Activated CD4-positive, alpha-beta T cell treated with anti-CD3 and anti-CD28 coated beads, Interleukin-2, amount 50 U/mL, for 16 hours (primary cell): ENCODE measurements at regions not wholly inside any gene's neighbourhood (a gene's known extent, or its start where the extent isn't known, plus 50 kb on each side); places are given as distances from the start of the nearest gene placed in this dataset.

Experiments
- DNase-seq: peaks from one replicate; pipeline ENCODE4 v3.0.0-alpha.2; 2020

- peak; percentile 31 for DNase-seq
Observed at GRCh38 chr10:62554632-62555199, 180.5 kb downstream of the ZNF365 start.

GRCh38 chr10:62559481-62560200 is 185.5 kb downstream of the ZNF365 start:
- DNase-seq = no peak

- no peak for DNase-seq
Observed at GRCh38 chr10:62560201-62560819, 186.1 kb downstream of the ZNF365 start.

DNA sequence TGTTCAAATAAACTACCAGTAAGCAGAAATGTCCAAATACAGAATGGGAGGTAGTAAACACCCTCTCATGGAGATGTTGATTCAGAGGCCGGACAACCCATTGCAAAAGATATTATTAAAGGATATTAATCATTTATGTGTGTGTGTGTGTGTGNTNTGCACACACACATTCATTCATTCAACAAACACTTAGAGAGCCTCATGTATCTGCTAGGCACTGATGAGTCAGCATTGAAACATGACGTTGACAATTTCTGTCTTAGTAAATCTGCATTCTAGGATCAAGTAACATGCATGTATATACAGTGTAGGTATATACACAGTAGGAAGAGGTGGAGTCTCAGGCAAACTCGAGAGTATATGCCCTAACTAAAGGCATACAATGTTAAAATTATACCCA is 187.0 kb downstream of the ZNF365 start:
- peak; percentile 4 for DNase-seq

GRCh38 chr10:62562101-62562500 is 187.9 kb downstream of the ZNF365 start:
- DNase-seq = no peak

- peak; percentile 11 for DNase-seq
Observed at GRCh38 chr10:62562795-62563194, 188.6 kb downstream of the ZNF365 start.

DNA sequence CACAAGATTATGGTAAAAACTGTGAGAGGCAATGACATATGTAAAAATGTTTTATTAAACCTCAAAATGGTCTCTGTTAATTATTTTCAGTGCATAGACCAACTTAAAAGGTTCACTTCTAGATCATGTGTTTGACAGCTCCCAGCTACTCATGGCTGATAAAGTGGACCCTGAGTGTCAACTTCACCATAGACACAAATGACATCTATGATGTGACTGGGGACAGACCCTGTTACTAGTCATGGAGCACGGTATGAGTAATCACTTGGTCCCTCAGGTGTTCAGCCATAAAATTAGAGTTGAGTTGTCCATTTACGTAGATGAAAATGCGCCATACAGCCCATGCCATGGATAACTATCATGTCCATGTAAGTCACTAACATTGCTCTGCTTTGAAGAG is 199.8 kb downstream of the ZNF365 start:
- no peak for DNase-seq

DNA sequence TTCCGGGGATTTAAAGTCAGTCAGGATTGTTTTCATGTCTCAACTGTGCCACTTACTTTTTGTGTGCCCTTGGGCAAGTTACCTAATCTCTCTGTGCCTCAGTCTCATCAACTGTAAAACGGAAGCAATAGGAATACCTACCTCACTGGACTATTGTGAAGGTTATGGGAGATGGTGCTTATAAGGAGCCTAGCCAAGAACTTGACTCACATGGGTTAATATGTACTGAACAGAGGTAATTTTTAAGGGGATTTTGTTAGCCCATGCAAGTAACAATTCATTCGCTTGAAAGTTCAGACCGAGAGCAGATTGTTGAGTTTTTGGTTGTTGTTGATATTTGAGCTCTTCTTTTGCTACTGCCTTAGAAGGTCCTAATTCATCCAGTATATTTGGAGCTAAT is 202.9 kb downstream of the ZNF365 start:
- no peak for DNase-seq

GRCh38 chr10:62577666-62578291 is 203.6 kb downstream of the ZNF365 start:
- DNase-seq = no peak

DNA sequence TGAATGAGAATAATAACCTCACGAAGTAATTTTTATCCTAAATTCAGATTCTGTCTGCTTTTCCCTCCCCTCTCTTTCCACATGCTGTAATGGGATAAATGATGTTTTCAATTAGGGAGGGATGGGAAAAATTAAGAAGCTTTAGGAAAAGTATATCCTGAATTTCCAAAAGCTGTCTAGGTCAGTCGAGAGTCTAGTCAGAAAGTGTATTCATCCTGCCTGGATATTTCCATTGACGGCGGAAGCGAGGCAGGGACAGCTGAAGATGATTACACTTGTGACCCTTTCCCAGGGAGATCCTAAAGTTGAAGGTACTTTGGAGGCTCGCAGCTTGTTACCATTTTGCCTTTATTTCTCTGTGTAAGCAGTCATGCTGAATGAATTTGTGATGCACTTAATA is 204.1 kb downstream of the ZNF365 start:
- no peak for DNase-seq

DNA sequence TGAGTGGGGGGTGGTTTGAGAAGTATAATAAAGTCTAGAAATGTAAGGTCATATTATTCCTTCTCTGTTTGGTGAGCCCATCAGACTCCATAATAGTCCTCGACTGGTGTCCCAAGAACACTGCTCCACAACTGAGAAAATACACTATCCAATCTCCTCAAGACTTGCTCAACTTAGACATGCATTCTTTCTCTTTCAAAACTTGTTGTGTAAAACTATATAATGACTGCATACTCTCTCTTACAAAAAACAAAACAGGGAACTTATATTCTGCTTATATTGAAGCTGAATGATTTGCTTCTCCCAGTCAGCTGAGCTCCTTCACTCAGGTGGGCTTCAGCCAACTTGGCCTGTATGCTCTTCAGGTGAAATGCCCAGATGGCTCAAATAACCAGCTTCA is 204.7 kb downstream of the ZNF365 start:
- DNase-seq = no peak

- DNase-seq = no peak
Observed at GRCh38 chr10:62580396-62580795, 206.2 kb downstream of the ZNF365 start.

- no peak for DNase-seq
Observed at GRCh38 chr10:62581351-62581750, 207.2 kb downstream of the ZNF365 start.

- DNase-seq = no peak
Observed at GRCh38 chr10:62582101-62582705, 208.0 kb downstream of the ZNF365 start.

DNA sequence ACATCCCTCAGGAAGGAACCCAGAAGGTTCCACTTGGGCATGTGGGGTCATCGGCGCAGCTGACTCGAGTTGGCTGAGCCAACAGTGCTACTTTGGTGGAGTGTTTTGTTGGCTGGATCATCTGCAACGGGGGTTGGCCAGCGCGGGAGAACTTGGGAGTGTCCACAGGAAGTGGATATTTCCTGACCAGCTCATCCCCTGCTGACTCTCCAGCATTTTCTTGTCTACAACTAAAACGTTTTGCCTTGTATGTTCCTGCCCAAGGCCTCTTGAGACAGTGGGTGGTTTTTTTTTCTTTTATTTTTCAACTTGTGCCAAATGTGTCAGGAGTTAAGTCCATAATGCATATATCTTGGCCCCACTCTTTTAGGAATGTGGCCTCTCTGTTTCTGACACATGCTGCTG is 208.6 kb downstream of the ZNF365 start:
- no peak for DNase-seq

DNA sequence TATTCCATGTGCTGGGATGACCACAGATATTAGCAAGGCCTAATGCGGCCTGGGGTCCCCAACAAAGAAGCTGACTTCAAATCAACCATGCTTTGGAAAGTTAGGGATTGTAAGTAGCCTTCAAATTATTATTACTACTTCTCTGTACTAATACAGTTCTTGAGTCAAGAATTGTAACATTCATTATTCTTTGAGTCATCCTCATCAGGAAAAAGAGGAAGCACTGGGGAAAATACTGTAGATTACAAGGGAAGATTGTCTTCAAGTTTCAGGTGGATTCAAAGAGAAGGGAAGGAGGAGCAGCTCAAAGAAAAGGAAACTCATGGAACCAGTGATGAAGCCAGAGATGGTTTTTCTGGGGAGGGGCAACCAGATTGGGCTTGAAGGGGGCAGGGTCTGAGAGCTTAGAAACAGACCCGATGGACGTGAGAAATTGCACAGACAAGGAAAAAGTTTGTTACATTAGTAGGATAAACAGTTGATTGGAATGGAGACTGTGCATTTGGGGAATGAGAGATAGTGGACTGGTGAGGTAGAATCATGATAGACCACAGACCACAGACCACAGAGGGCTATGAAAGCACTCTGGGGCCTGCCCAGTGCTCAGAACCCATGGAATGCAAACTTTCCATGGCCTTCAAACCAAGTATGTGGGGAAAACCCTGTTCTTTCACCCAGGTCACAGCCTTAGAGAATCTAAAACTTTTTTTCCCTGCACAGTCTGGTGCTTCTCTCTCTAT is 209.9 kb downstream of the ZNF365 start:
- DNase-seq = no peak

DNA sequence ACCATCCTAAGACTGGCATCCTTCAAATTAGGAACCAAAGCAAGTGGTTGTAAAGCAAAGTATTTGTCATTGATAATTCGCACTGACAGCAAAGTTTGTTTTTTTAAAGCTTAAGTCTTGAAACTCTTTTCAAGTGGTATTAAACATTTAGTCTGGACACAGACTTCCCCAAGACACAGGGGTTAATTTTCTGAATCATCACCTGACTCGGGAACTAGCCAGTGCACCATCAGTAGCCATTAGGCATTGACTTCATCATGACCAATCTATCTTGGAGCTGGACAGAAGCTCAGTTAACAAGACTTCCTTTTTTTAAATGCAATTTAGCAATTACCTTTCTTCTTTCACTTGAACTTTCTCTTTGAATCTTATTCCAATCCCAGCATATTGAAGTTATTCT is 210.6 kb downstream of the ZNF365 start:
- no peak for DNase-seq

GRCh38 chr10:62585211-62585775 is 211.1 kb downstream of the ZNF365 start:
- no peak for DNase-seq

DNA sequence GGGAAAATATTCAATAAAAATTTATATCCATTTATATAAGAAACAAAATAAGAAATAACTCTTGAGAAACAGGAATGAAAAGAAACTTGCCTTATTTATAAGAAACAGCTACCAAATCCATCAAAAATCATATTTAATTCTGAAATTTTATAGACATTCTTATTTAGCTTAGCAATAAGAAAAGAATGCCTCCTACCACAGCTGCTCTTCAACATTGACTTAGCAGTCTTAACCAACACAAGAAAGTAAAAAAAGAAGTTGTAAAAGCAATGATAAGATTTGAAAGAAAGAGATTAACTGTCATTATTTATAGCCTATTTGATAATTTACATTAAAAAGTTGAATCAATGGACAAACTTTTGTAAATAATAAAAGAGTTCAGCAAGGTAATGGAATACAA is 212.8 kb downstream of the ZNF365 start:
- DNase-seq = no peak

DNA sequence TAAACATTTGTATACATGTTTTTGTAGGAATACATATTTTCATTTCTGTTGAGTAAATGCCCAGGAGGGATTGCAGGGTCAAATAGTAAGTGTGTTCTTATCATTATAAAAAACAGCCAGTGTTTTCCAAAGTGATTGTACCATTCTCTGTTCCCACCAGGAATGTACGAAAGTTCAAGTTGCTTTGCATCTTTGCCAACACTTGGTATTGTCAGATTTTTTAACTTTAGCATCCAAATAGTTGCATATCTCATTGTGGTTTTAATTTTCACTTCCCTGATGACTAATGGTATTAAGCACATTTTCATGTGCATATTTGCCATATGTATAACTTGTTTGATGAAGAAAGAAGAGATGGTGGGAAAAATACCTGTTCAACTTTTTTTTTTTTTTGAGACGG is 213.9 kb downstream of the ZNF365 start:
- DNase-seq = no peak

GRCh38 chr10:62589689-62590088 is 214.8 kb upstream of the ADO start:
- DNase-seq = no peak

- no peak for DNase-seq
Observed at GRCh38 chr10:62590306-62590705, 214.2 kb upstream of the ADO start.
